Keratinocyte (primary cell): ENCODE measurements at regions not wholly inside any gene's neighbourhood (a gene's known extent, or its start where the extent isn't known, plus 50 kb on each side); places are given as distances from the start of the nearest gene placed in this dataset.

Experiments used
- EZH2 ChIP-seq: IDR thresholded peaks from one replicate; pipeline ENCODE4 v1.6.1; 2012; ENCODE audit warnings: inconsistent platforms, mild to moderate bottlenecking, low read length, moderate library complexity
- TF ChIP-seq, protein P1 (sequence below), 3 experiments: IDR thresholded peaks in 1 of 3; conservative IDR thresholded peaks in 1 of 3; optimal IDR thresholded peaks in 1 of 3; 2 replicates in 2 of 3; 3 replicates in 1 of 3; pipeline versions ENCODE3 to v1.5.1; 2011; ENCODE audit warnings: low read length in 3 of 3, mild to moderate bottlenecking in 3 of 3, moderate library complexity in 2 of 3, control low read depth in 1 of 3, inconsistent platforms in 1 of 3; ENCODE audit not compliant: insufficient read depth in 2 of 3; ENCODE audit errors: extremely low read depth in 1 of 3

DNA sequence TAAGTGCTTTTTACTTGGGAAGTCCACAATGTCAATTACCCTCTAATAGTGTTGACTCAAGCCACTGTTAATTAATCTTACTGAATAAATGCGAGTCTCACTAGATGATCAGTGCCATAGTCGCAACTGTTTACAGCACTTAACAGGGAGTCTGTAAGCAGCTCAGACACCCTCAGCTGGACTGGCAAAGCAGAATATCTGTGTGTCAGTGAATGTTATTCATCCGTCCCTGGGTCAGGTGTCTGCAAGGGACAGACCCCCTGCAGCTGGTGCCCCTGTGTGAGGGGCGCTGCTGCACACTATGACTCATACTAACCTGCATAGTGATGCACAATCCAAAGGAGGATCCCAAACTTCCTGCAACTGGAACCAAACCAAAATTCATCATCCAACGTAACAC lies 306.5 kb downstream of the HHIPL2 start:
- TF ChIP-seq, protein P1, sequence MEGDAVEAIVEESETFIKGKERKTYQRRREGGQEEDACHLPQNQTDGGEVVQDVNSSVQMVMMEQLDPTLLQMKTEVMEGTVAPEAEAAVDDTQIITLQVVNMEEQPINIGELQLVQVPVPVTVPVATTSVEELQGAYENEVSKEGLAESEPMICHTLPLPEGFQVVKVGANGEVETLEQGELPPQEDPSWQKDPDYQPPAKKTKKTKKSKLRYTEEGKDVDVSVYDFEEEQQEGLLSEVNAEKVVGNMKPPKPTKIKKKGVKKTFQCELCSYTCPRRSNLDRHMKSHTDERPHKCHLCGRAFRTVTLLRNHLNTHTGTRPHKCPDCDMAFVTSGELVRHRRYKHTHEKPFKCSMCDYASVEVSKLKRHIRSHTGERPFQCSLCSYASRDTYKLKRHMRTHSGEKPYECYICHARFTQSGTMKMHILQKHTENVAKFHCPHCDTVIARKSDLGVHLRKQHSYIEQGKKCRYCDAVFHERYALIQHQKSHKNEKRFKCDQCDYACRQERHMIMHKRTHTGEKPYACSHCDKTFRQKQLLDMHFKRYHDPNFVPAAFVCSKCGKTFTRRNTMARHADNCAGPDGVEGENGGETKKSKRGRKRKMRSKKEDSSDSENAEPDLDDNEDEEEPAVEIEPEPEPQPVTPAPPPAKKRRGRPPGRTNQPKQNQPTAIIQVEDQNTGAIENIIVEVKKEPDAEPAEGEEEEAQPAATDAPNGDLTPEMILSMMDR (optimal IDR thresholded peaks at IDR 0.05 in 1 of 3, IDR thresholded peaks at IDR 0.05 in 1 of 3, conservative IDR thresholded peaks at IDR 0.05 in 1 of 3; ENCODE audit: extremely low read depth in 1 of 3, insufficient read depth in 2 of 3, low read length in 3 of 3), result no peak
- TF ChIP-seq EZH2, result no peak
